ENCODE measurements at regions not wholly inside any gene's neighbourhood (a gene's known extent, or its start where the extent isn't known, plus 50 kb on each side); places are given as distances from the start of the nearest gene placed in this dataset.

- Histone ChIP-seq H3K27me3 (ENCODE audit: low read length) (no peaks in the 10 kb centered on the region), H3K79me2 (ENCODE audit: insufficient read depth, low read length) (no peaks in the 10 kb centered on the region), H3K9ac (ENCODE audit: low read length) (no peak overlapping the region), H4K20me1 (ENCODE audit: low read depth, low read length) (no peaks in the 10 kb centered on the region), H3K9me3 (ENCODE audit: insufficient read depth, low read length) (no peaks in the 10 kb centered on the region), H3K4me3 (ENCODE audit: insufficient read depth, low read length, poor library complexity, severe bottlenecking) (no peak overlapping the region), H3F3A (ENCODE audit: insufficient read depth) (no peaks in the 10 kb centered on the region), H3K4me2 (ENCODE audit: low read depth, low read length, poor library complexity, severe bottlenecking) (no peak overlapping the region), H2AFZ (ENCODE audit: low read depth, low read length, severe bottlenecking) (no peak overlapping the region), H3K36me3 (ENCODE audit: low read length) (no peaks in the 10 kb centered on the region), H3K9me2 (replicated peaks; ENCODE audit: insufficient read depth, low read length) (no peaks in the 10 kb centered on the region; the same call in 1 of the 2 replicates), H3K27ac (ENCODE audit: low read depth, low read length) (no peak overlapping the region)
- TF ChIP-seq EZH2phosphoT487 (conservative IDR thresholded peaks at IDR 0.05; ENCODE audit: low read length): no peak
These were observed 509.5 kb downstream of the KCNA4 start for GRCh38 chr11:29507376-29507775.

DNA sequence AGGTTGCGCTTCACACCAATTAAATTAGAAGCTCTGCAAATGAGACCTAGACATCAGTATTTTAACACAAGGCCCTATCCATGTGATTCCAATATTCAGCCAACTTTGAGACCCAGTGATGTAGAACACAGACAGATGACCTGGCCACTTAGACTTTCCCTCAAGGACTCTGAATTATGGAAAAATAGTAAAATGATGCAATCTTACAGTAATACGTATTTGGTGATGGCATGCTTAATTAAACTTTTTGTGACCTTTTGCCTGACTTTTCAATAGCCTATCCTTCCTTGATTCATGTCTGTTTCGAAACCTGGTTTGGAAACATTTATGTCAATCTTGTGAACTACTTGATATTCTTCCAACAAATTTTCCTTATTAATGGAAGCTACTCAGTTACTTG lies 521.2 kb downstream of the KCNA4 start:
- no peak overlapping the region for H3K4me2 ChIP-seq (ENCODE audit: low read depth, low read length, poor library complexity, severe bottlenecking)
- H3K79me2 ChIP-seq (ENCODE audit: insufficient read depth, low read length): no peaks in the 10 kb centered on the region
- no peak overlapping the region for H2AFZ ChIP-seq (ENCODE audit: low read depth, low read length, severe bottlenecking)
- H3K9me3 ChIP-seq (ENCODE audit: insufficient read depth, low read length): no peaks in the 10 kb centered on the region
- H3K9me2 ChIP-seq (replicated peaks; ENCODE audit: insufficient read depth, low read length): no peaks in the 10 kb centered on the region
- TF ChIP-seq, protein P1, sequence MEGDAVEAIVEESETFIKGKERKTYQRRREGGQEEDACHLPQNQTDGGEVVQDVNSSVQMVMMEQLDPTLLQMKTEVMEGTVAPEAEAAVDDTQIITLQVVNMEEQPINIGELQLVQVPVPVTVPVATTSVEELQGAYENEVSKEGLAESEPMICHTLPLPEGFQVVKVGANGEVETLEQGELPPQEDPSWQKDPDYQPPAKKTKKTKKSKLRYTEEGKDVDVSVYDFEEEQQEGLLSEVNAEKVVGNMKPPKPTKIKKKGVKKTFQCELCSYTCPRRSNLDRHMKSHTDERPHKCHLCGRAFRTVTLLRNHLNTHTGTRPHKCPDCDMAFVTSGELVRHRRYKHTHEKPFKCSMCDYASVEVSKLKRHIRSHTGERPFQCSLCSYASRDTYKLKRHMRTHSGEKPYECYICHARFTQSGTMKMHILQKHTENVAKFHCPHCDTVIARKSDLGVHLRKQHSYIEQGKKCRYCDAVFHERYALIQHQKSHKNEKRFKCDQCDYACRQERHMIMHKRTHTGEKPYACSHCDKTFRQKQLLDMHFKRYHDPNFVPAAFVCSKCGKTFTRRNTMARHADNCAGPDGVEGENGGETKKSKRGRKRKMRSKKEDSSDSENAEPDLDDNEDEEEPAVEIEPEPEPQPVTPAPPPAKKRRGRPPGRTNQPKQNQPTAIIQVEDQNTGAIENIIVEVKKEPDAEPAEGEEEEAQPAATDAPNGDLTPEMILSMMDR (IDR thresholded peaks at IDR 0.05; ENCODE audit: insufficient read depth, low read length, poor library complexity, severe bottlenecking): no peak
- no peak for TF ChIP-seq EZH2phosphoT487 (conservative IDR thresholded peaks at IDR 0.05; ENCODE audit: low read length)
- H4K20me1 ChIP-seq (ENCODE audit: low read depth, low read length): no peaks in the 10 kb centered on the region
- H3K4me3 ChIP-seq (ENCODE audit: insufficient read depth, low read length, poor library complexity, severe bottlenecking): no peak overlapping the region
- H3K9ac ChIP-seq (ENCODE audit: low read length): no peak overlapping the region
- H3K36me3 ChIP-seq (ENCODE audit: low read length): no peaks in the 10 kb centered on the region
- no peaks in the 10 kb centered on the region for H3F3A ChIP-seq (ENCODE audit: insufficient read depth)
- H3K27ac ChIP-seq (ENCODE audit: low read depth, low read length): no peak overlapping the region
- H3K27me3 ChIP-seq (ENCODE audit: low read length): no peaks in the 10 kb centered on the region

- Histone ChIP-seq H3K9ac (ENCODE audit: low read length) (no peak overlapping the region), H3K36me3 (ENCODE audit: low read length) (no peaks in the 10 kb centered on the region), H3K27me3 (ENCODE audit: low read length) (no peaks in the 10 kb centered on the region), H2AFZ (ENCODE audit: low read depth, low read length, severe bottlenecking) (no peak overlapping the region), H3K79me2 (ENCODE audit: insufficient read depth, low read length) (no peaks in the 10 kb centered on the region), H3K4me2 (ENCODE audit: low read depth, low read length, poor library complexity, severe bottlenecking) (no peak overlapping the region), H3K9me2 (replicated peaks; ENCODE audit: insufficient read depth, low read length) (no peaks in the 10 kb centered on the region), H4K20me1 (ENCODE audit: low read depth, low read length) (no peaks in the 10 kb centered on the region), H3K27ac (ENCODE audit: low read depth, low read length) (no peak overlapping the region), H3K4me3 (ENCODE audit: insufficient read depth, low read length, poor library complexity, severe bottlenecking) (no peak overlapping the region), H3K9me3 (ENCODE audit: insufficient read depth, low read length) (no peaks in the 10 kb centered on the region), H3F3A (ENCODE audit: insufficient read depth) (no peaks in the 10 kb centered on the region)
- TF ChIP-seq EZH2phosphoT487 (conservative IDR thresholded peaks at IDR 0.05; ENCODE audit: low read length): no peak
- TF ChIP-seq, protein P1 (IDR thresholded peaks at IDR 0.05; ENCODE audit: insufficient read depth, low read length, poor library complexity, severe bottlenecking): no peak
These were observed 525.9 kb downstream of the KCNA4 start for GRCh38 chr11:29490938-29491337.

GRCh38 chr11:29486301-29486700 lies 530.5 kb downstream of the KCNA4 start:
- no peak overlapping the region for H3K4me2 ChIP-seq (ENCODE audit: low read depth, low read length, poor library complexity, severe bottlenecking)
- H3K36me3 ChIP-seq (ENCODE audit: low read length): no peaks in the 10 kb centered on the region
- no peaks in the 10 kb centered on the region for H3F3A ChIP-seq (ENCODE audit: insufficient read depth)
- no peaks in the 10 kb centered on the region for H3K9me3 ChIP-seq (ENCODE audit: insufficient read depth, low read length)
- no peaks in the 10 kb centered on the region for H3K79me2 ChIP-seq (ENCODE audit: insufficient read depth, low read length)
- H3K27ac ChIP-seq (ENCODE audit: low read depth, low read length): no peak overlapping the region
- TF ChIP-seq, protein P1 (IDR thresholded peaks at IDR 0.05; ENCODE audit: insufficient read depth, low read length, poor library complexity, severe bottlenecking): no peak
- no peak for TF ChIP-seq EZH2phosphoT487 (conservative IDR thresholded peaks at IDR 0.05; ENCODE audit: low read length)
- H3K9me2 ChIP-seq (replicated peaks; ENCODE audit: insufficient read depth, low read length): no peaks in the 10 kb centered on the region
- no peak overlapping the region for H3K9ac ChIP-seq (ENCODE audit: low read length)
- H2AFZ ChIP-seq (ENCODE audit: low read depth, low read length, severe bottlenecking): no peak overlapping the region
- H4K20me1 ChIP-seq (ENCODE audit: low read depth, low read length): no peaks in the 10 kb centered on the region
- H3K4me3 ChIP-seq (ENCODE audit: insufficient read depth, low read length, poor library complexity, severe bottlenecking): no peak overlapping the region
- H3K27me3 ChIP-seq (ENCODE audit: low read length): no peaks in the 10 kb centered on the region

Measured in SU-DHL-6 (cell line).